H9 (cell line): ENCODE measurements at regions not wholly inside any gene's neighbourhood (a gene's known extent, or its start where the extent isn't known, plus 50 kb on each side); places are given as distances from the start of the nearest gene placed in this dataset.

ENCODE experiments used
- DNase-seq: peaks from one replicate; pipeline ENCODE4 v3.0.0-alpha.2; 2017
- H2AFZ ChIP-seq: one replicate; pipeline ENCODE4 v1.6.1; 2013; ENCODE audit warnings: mild to moderate bottlenecking, low read length, control low read depth, moderate library complexity
- H2AK5ac ChIP-seq: 2 replicates; pipeline ENCODE4 v1.6.1; 2013; ENCODE audit warnings: low read length, control low read depth, mixed read lengths; ENCODE audit not compliant: insufficient read length
- H2BK120ac ChIP-seq: one replicate; pipeline ENCODE4 v1.6.1; 2013; ENCODE audit warnings: low read depth, mild to moderate bottlenecking, low read length, control low read depth, inconsistent platforms; ENCODE audit not compliant: poor library complexity, severe bottlenecking
- H2BK12ac ChIP-seq: 2 replicates; pipeline ENCODE4 v1.6.1; 2013; ENCODE audit warnings: low read length, control low read depth, mixed read lengths, low read depth; ENCODE audit not compliant: insufficient read length
- H2BK15ac ChIP-seq: 2 replicates; pipeline ENCODE4 v1.6.1; 2013; ENCODE audit warnings: low read depth, low read length, control low read depth
- H2BK20ac ChIP-seq: one replicate; pipeline ENCODE4 v1.6.1; 2013; ENCODE audit warnings: low read depth, mild to moderate bottlenecking, low read length, control low read depth, inconsistent platforms; ENCODE audit not compliant: poor library complexity, severe bottlenecking
- H2BK5ac ChIP-seq: 2 replicates; pipeline ENCODE4 v1.6.1; 2013; ENCODE audit warnings: low read length, control low read depth, mixed read lengths; ENCODE audit not compliant: insufficient read length
- H3K14ac ChIP-seq: 2 replicates; pipeline ENCODE4 v1.6.1; 2013; ENCODE audit warnings: low read length, control low read depth; ENCODE audit not compliant: insufficient read depth
- H3K18ac ChIP-seq: 2 replicates; pipeline ENCODE4 v1.6.1; 2013; ENCODE audit warnings: low read depth, mild to moderate bottlenecking, mixed read lengths, low read length, control low read depth; ENCODE audit not compliant: insufficient read length
- H3K23ac ChIP-seq: 2 replicates; pipeline ENCODE4 v1.6.1; 2013; ENCODE audit warnings: low read length, control low read depth, mixed read lengths, low read depth; ENCODE audit not compliant: insufficient read length
- H3K23me2 ChIP-seq: 2 replicates; pipeline ENCODE4 v1.6.1; 2013; ENCODE audit warnings: low read depth, mild to moderate bottlenecking, mixed read lengths, low read length, control low read depth; ENCODE audit not compliant: insufficient read length, poor library complexity, severe bottlenecking
- H3K27ac ChIP-seq: 2 replicates; pipeline ENCODE4 v1.5.1; 2013; ENCODE audit warnings: low read length, control low read depth, mixed read lengths, low read depth; ENCODE audit not compliant: insufficient read length
- H3K27me3 ChIP-seq: 2 replicates; pipeline ENCODE4 v1.6.1; 2013; ENCODE audit warnings: low read length, control low read depth, inconsistent platforms; ENCODE audit not compliant: insufficient read depth
- H3K4ac ChIP-seq: 2 replicates; pipeline ENCODE4 v1.6.1; 2013; ENCODE audit warnings: low read depth, mild to moderate bottlenecking, control low read depth, inconsistent platforms, low read length, moderate library complexity
- H3K4me1 ChIP-seq: 2 replicates; pipeline ENCODE4 v1.6.1; 2013; ENCODE audit warnings: low read length, control low read depth, inconsistent platforms; ENCODE audit not compliant: insufficient read depth
- H3K4me2 ChIP-seq: 2 replicates; pipeline ENCODE4 v1.6.1; 2013; ENCODE audit warnings: low read length, control low read depth, mixed read lengths; ENCODE audit not compliant: insufficient read length, insufficient read depth
- H3K56ac ChIP-seq: 2 replicates; pipeline ENCODE4 v1.6.1; 2013; ENCODE audit warnings: low read depth, mild to moderate bottlenecking, mixed read lengths, low read length, control low read depth; ENCODE audit not compliant: insufficient read length
- H3K79me1 ChIP-seq: 2 replicates; pipeline ENCODE4 v1.6.1; 2013; ENCODE audit warnings: low read depth, mild to moderate bottlenecking, moderate library complexity, low read length, control low read depth, inconsistent platforms; ENCODE audit not compliant: insufficient read depth, poor library complexity, severe bottlenecking
- H3K79me2 ChIP-seq: 2 replicates; pipeline ENCODE4 v1.6.1; 2013; ENCODE audit warnings: low read length, control low read depth, inconsistent platforms; ENCODE audit not compliant: insufficient read depth
- H3K9ac ChIP-seq: 2 replicates; pipeline ENCODE4 v1.6.1; 2013; ENCODE audit warnings: low read length, control low read depth, mixed read lengths; ENCODE audit not compliant: insufficient read length; ENCODE audit errors: extremely low read depth
- H3K9me3 ChIP-seq: one replicate; pipeline ENCODE4 v1.6.1; 2013; ENCODE audit warnings: low read depth, low read length, inconsistent platforms; ENCODE audit not compliant: control insufficient read depth
- H3T11ph ChIP-seq: one replicate; pipeline ENCODE4 v1.6.1; 2013; ENCODE audit warnings: mild to moderate bottlenecking, low read length, control low read depth, inconsistent platforms
- H4K20me1 ChIP-seq: one replicate; pipeline ENCODE4 v1.6.1; 2013; ENCODE audit not compliant: control insufficient read depth, insufficient read length, insufficient read depth
- H4K5ac ChIP-seq: 2 replicates; pipeline ENCODE4 v1.6.1; 2013; ENCODE audit warnings: low read depth, mild to moderate bottlenecking, mixed read lengths, low read length, control low read depth; ENCODE audit not compliant: insufficient read length
- H4K8ac ChIP-seq: replicated peaks from 2 replicates; pipeline ENCODE4 v1.6.1; 2013; ENCODE audit warnings: low read length, control low read depth, mixed read lengths, low read depth; ENCODE audit not compliant: insufficient read length
- H4K91ac ChIP-seq: 2 replicates; pipeline ENCODE4 v1.6.1; 2013; ENCODE audit warnings: low read depth, mild to moderate bottlenecking, moderate library complexity, mixed read lengths, low read length, control low read depth; ENCODE audit not compliant: insufficient read length
- H3K27ac Mint-ChIP-seq, 3 experiments: 2 replicates in 2 of 3; 3 replicates in 1 of 3; pipeline ENCODE4 v1.8.0; 2020 to 2021; ENCODE audit warnings: mixed read lengths in 3 of 3, mild to moderate bottlenecking in 1 of 3, moderate library complexity in 1 of 3
- H3K27me3 Mint-ChIP-seq: 2 replicates; pipeline ENCODE4 v1.8.0; 2021; ENCODE audit warnings: low read depth, mild to moderate bottlenecking, moderate library complexity, mixed read lengths
- H3K36me3 Mint-ChIP-seq, 3 experiments: 2 replicates in 2 of 3; 3 replicates in 1 of 3; pipeline ENCODE4 v1.8.0; 2020 to 2021; ENCODE audit warnings: low read depth in 3 of 3, mixed read lengths in 3 of 3; ENCODE audit not compliant: insufficient read depth in 1 of 3
- H3K4me1 Mint-ChIP-seq, 2 experiments: 2 replicates each; pipeline ENCODE4 v1.8.0; 2020; ENCODE audit warnings: mixed read lengths in 2 of 2
- H3K4me3 Mint-ChIP-seq, 2 experiments: 2 replicates in 1 of 2; 3 replicates in 1 of 2; pipeline ENCODE4 v1.8.0; 2020 to 2021; ENCODE audit warnings: mild to moderate bottlenecking in 2 of 2, mixed read lengths in 2 of 2, moderate library complexity in 1 of 2
- H3K9me3 Mint-ChIP-seq, 2 experiments: 2 replicates in 1 of 2; 3 replicates in 1 of 2; pipeline ENCODE4 v1.8.0; 2020; ENCODE audit warnings: mild to moderate bottlenecking in 2 of 2, mixed read lengths in 2 of 2, moderate library complexity in 1 of 2
- WGBS: extraction: QIAGEN DNeasy Blood & Tissue Kit; methylation state at CpG from one replicate; pipeline ENCODE4 v1.1.7; 2013; ENCODE audit warnings: missing lambda C conversion rate, low lambda C conversion rate, mixed read lengths; ENCODE audit not compliant: insufficient read length; ENCODE audit errors: extremely low coverage; 5-methylcytosine and 5-hydroxymethylcytosine counted together
- TF ChIP-seq, protein P1 (sequence below): fragments of 200-600 bp; sonication (generic); conservative IDR thresholded peaks from 3 replicates; pipeline ENCODE4 v1.8.0; 2021; ENCODE audit warnings: antibody characterized with exemption, mild to moderate bottlenecking

DNA sequence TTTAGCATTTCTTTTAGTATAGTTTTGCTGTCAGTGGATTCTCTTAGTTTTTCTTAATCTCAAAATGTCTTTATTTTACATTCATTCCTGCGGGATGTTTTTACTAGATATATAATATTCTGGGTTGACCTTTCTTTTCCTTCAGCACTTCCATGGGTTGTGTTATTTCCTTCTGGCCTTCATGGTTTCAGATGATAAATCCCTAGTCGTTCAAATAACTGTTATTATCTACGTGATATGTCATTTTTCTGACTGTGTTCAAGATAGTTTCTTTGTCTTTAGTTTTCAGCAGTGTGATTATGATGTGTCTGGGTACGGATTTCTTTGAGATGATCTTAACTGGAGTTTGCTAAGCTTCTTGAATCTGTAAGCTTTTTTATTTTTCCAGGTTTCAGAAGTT, 75.7 kb upstream of the ELN start:
- Histone ChIP-seq H3K18ac (no peak overlapping the region), H3K4ac (no peak overlapping the region), H2AFZ (no peak overlapping the region), H2BK120ac (no peak overlapping the region), H2BK15ac (no peak overlapping the region), H3K9ac (no peak overlapping the region), H3K27me3 (no peaks in the 10 kb centered on the region), H2AK5ac (no peak overlapping the region), H4K8ac (no peak overlapping the region), H3K14ac (no peak overlapping the region), H2BK12ac (no peak overlapping the region), H3K9me3 (no peaks in the 10 kb centered on the region), H4K91ac (no peak overlapping the region), H4K20me1 (no peaks in the 10 kb centered on the region), H3K4me2 (no peak overlapping the region), H4K5ac (no peak overlapping the region), H3K27ac (no peak overlapping the region), H3K23ac (no peak overlapping the region), H3K79me1 (no peaks in the 10 kb centered on the region), H2BK5ac (no peak overlapping the region), H3K4me1 (no peaks in the 10 kb centered on the region), H3K56ac (no peak overlapping the region), H3T11ph (no peak overlapping the region), H3K23me2 (no peaks in the 10 kb centered on the region), H3K79me2 (no peaks in the 10 kb centered on the region), H2BK20ac (no peak overlapping the region)
- Mint-ChIP-seq H3K27me3 (peaks cover 2% of the 10 kb centered on the region; the same call in 1 of the 2 replicates), H3K36me3 (no peaks in the 10 kb centered on the region), H3K9me3 (peaks cover 0 to 4% of the 10 kb centered on the region in 2 experiments; a peak in 3 of 5 replicates), H3K4me3 (no peak overlapping the region), H3K4me1 (no peaks in the 10 kb centered on the region), H3K27ac (no peak overlapping the region)
- no peak for DNase-seq
- WGBS = no CpG with 5 or more reads among the region's 4 CpGs
- TF ChIP-seq, protein P1, sequence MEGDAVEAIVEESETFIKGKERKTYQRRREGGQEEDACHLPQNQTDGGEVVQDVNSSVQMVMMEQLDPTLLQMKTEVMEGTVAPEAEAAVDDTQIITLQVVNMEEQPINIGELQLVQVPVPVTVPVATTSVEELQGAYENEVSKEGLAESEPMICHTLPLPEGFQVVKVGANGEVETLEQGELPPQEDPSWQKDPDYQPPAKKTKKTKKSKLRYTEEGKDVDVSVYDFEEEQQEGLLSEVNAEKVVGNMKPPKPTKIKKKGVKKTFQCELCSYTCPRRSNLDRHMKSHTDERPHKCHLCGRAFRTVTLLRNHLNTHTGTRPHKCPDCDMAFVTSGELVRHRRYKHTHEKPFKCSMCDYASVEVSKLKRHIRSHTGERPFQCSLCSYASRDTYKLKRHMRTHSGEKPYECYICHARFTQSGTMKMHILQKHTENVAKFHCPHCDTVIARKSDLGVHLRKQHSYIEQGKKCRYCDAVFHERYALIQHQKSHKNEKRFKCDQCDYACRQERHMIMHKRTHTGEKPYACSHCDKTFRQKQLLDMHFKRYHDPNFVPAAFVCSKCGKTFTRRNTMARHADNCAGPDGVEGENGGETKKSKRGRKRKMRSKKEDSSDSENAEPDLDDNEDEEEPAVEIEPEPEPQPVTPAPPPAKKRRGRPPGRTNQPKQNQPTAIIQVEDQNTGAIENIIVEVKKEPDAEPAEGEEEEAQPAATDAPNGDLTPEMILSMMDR = no peak
